ENCODE measurements at regions not wholly inside any gene's neighbourhood (a gene's known extent, or its start where the extent isn't known, plus 50 kb on each side); places are given as distances from the start of the nearest gene placed in this dataset.
"Not testable (repeated sequence)": the region's sequence is repeated elsewhere in the genome, so short reads cannot be mapped to it uniquely, and the experiment has no call there.

GRCh38 chr6:86683132-86683908 is 254.0 kb upstream of the HTR1E start:
- Histone ChIP-seq H2AFZ (ENCODE audit: insufficient read depth, low read depth, low read length, poor library complexity, severe bottlenecking) (no peak overlapping the region), H3K4me2 (replicated peaks; ENCODE audit: low read depth, low read length, poor library complexity, severe bottlenecking) (no peak overlapping the region), H3K27ac (ENCODE audit: low read length in 2 of 2) (no peak overlapping the region), H3K9me3 (ENCODE audit: control extremely low read depth in 1 of 3, control insufficient read depth in 2 of 3, insufficient read depth in 1 of 3, low read length in 2 of 3) (peaks cover 0 to 3% (median 0%) of the 10 kb centered on the region in 3 donors), H3K4me3 (ENCODE audit: control extremely low read depth in 1 of 5, extremely low read depth in 1 of 5, insufficient read depth in 1 of 5, low read depth in 2 of 5, low read length in 4 of 5) (no peak overlapping the region), H3K27me3 (replicated peaks in 1 of 4; ENCODE audit: control extremely low read depth in 1 of 4, control insufficient read depth in 3 of 4, insufficient read depth in 4 of 4, low read length in 3 of 4) (no peaks in the 10 kb centered on the region), H3K4me1 (ENCODE audit: control insufficient read depth in 2 of 2, insufficient read depth in 2 of 2, low read length in 2 of 2) (no peaks in the 10 kb centered on the region), H4K20me1 (ENCODE audit: control insufficient read depth, insufficient read depth, low read length, poor library complexity, severe bottlenecking) (no peaks in the 10 kb centered on the region), H3K36me3 (replicated peaks in 1 of 2; ENCODE audit: control extremely low read depth in 1 of 2, control insufficient read depth in 1 of 2, extremely low read depth in 1 of 2, insufficient read depth in 2 of 2, low read length in 1 of 2) (no peaks in the 10 kb centered on the region), H3K9ac (ENCODE audit: low read length) (no peak overlapping the region), H3K79me2 (ENCODE audit: control insufficient read depth, insufficient read depth, low read length) (no peaks in the 10 kb centered on the region)
- CTCF ChIA-PET, result no interaction called here
- DNase-seq (no peak), ATAC-seq (ENCODE audit: low read depth) (no peak)
- Mint-ChIP-seq H3K27ac (no peak overlapping the region), H3K27me3 (no peaks in the 10 kb centered on the region), H3K9me3 (ENCODE audit: insufficient read depth) (no peaks in the 10 kb centered on the region), H3K4me1 (no peaks in the 10 kb centered on the region), H3K4me3 (no peak overlapping the region)
- TF ChIP-seq EZH2 (IDR thresholded peaks at IDR 0.05; ENCODE audit: borderline replicate concordance, insufficient read depth, low read depth, low read length, poor library complexity, severe bottlenecking), result no peak
- TF ChIP-seq, protein P1, sequence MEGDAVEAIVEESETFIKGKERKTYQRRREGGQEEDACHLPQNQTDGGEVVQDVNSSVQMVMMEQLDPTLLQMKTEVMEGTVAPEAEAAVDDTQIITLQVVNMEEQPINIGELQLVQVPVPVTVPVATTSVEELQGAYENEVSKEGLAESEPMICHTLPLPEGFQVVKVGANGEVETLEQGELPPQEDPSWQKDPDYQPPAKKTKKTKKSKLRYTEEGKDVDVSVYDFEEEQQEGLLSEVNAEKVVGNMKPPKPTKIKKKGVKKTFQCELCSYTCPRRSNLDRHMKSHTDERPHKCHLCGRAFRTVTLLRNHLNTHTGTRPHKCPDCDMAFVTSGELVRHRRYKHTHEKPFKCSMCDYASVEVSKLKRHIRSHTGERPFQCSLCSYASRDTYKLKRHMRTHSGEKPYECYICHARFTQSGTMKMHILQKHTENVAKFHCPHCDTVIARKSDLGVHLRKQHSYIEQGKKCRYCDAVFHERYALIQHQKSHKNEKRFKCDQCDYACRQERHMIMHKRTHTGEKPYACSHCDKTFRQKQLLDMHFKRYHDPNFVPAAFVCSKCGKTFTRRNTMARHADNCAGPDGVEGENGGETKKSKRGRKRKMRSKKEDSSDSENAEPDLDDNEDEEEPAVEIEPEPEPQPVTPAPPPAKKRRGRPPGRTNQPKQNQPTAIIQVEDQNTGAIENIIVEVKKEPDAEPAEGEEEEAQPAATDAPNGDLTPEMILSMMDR (IDR thresholded peaks at IDR 0.05), result no peak
- POLR2A ChIA-PET, result no interaction called here
- intact Hi-C loops (cut with micrococcal nuclease), result no loop called here
- no CpG with 5 or more reads among the region's 1 CpG for WGBS (ENCODE audit: insufficient coverage)

- POLR2A ChIA-PET, result no interaction called here
- no peak overlapping the region for H3K27ac Mint-ChIP-seq
- no peaks in the 10 kb centered on the region for H4K20me1 ChIP-seq (ENCODE audit: control insufficient read depth, insufficient read depth, low read length, poor library complexity, severe bottlenecking)
- no peaks in the 10 kb centered on the region for H3K4me1 ChIP-seq (ENCODE audit: control insufficient read depth in 2 of 2, insufficient read depth in 2 of 2, low read length in 2 of 2)
- H3K9me3 ChIP-seq (ENCODE audit: control extremely low read depth in 1 of 3, control insufficient read depth in 2 of 3, insufficient read depth in 1 of 3, low read length in 2 of 3), result peaks cover 0 to 3% (median 0%) of the 10 kb centered on the region in 3 donors
- H3K9ac ChIP-seq (ENCODE audit: low read length), result no peak overlapping the region
- CTCF ChIA-PET, result no interaction called here
- intact Hi-C loops (cut with micrococcal nuclease), result no loop called here
- H3K9me3 Mint-ChIP-seq (ENCODE audit: insufficient read depth), result no peaks in the 10 kb centered on the region
- no peak overlapping the region for H3K4me2 ChIP-seq (replicated peaks; ENCODE audit: low read depth, low read length, poor library complexity, severe bottlenecking)
- no peaks in the 10 kb centered on the region for H3K27me3 ChIP-seq (replicated peaks in 1 of 4; ENCODE audit: control extremely low read depth in 1 of 4, control insufficient read depth in 3 of 4, insufficient read depth in 4 of 4, low read length in 3 of 4)
- H3K4me3 Mint-ChIP-seq, result no peak overlapping the region
- DNase-seq, result no peak
- H3K27me3 Mint-ChIP-seq, result no peaks in the 10 kb centered on the region
- H3K4me1 Mint-ChIP-seq, result no peaks in the 10 kb centered on the region
- no peak overlapping the region for H3K4me3 ChIP-seq (ENCODE audit: control extremely low read depth in 1 of 5, extremely low read depth in 1 of 5, insufficient read depth in 1 of 5, low read depth in 2 of 5, low read length in 4 of 5)
- no peak for ATAC-seq (ENCODE audit: low read depth)
- no peak overlapping the region for H2AFZ ChIP-seq (ENCODE audit: insufficient read depth, low read depth, low read length, poor library complexity, severe bottlenecking)
- no peaks in the 10 kb centered on the region for H3K36me3 ChIP-seq (replicated peaks in 1 of 2; ENCODE audit: control extremely low read depth in 1 of 2, control insufficient read depth in 1 of 2, extremely low read depth in 1 of 2, insufficient read depth in 2 of 2, low read length in 1 of 2)
- no CpG with 5 or more reads among the region's 1 CpG for WGBS (ENCODE audit: insufficient coverage)
- no peak overlapping the region for H3K27ac ChIP-seq (ENCODE audit: low read length in 2 of 2)
- TF ChIP-seq, protein P1 (IDR thresholded peaks at IDR 0.05), result no peak
- no peak for TF ChIP-seq EZH2 (IDR thresholded peaks at IDR 0.05; ENCODE audit: borderline replicate concordance, insufficient read depth, low read depth, low read length, poor library complexity, severe bottlenecking)
- no peaks in the 10 kb centered on the region for H3K79me2 ChIP-seq (ENCODE audit: control insufficient read depth, insufficient read depth, low read length)
These were observed 255.0 kb upstream of the HTR1E start for GRCh38 chr6:86682297-86682696.

DNA sequence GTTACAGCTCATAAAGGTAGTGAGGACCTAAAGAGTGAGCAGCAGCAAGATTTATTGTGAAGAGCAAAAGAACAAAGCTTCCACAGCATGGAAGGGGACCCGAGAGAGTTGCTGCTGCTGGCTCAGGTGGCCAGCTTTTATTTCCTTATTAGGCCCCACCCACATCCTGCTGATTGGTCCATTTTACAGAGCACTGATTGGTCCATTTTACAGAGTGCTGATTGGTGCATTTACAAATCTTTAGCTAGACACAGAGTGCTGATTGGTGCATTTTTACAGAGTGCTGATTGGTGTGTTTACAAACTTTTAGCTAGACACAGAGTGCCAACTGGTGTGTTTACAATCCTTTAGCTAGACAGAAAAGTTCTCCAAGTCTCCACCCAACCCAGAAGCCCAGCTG is 256.2 kb upstream of the HTR1E start:
- H3K36me3 ChIP-seq (replicated peaks in 1 of 2; ENCODE audit: control extremely low read depth in 1 of 2, control insufficient read depth in 1 of 2, extremely low read depth in 1 of 2, insufficient read depth in 2 of 2, low read length in 1 of 2); H4K20me1 ChIP-seq (ENCODE audit: control insufficient read depth, insufficient read depth, low read length, poor library complexity, severe bottlenecking); H3K27ac Mint-ChIP-seq; H3K79me2 ChIP-seq (ENCODE audit: control insufficient read depth, insufficient read depth, low read length); H3K4me2 ChIP-seq (replicated peaks; ENCODE audit: low read depth, low read length, poor library complexity, severe bottlenecking); H3K27me3 ChIP-seq (replicated peaks in 1 of 4; ENCODE audit: control extremely low read depth in 1 of 4, control insufficient read depth in 3 of 4, insufficient read depth in 4 of 4, low read length in 3 of 4); POLR2A ChIA-PET; intact Hi-C loops (cut with micrococcal nuclease); H3K27ac ChIP-seq (ENCODE audit: low read length in 2 of 2); H3K4me1 ChIP-seq (ENCODE audit: control insufficient read depth in 2 of 2, insufficient read depth in 2 of 2, low read length in 2 of 2); DNase-seq; ATAC-seq (ENCODE audit: low read depth); H3K9ac ChIP-seq (ENCODE audit: low read length); H3K9me3 Mint-ChIP-seq (ENCODE audit: insufficient read depth); H3K4me1 Mint-ChIP-seq; H2AFZ ChIP-seq (ENCODE audit: insufficient read depth, low read depth, low read length, poor library complexity, severe bottlenecking); H3K4me3 ChIP-seq (ENCODE audit: control extremely low read depth in 1 of 5, extremely low read depth in 1 of 5, insufficient read depth in 1 of 5, low read depth in 2 of 5, low read length in 4 of 5); H3K27me3 Mint-ChIP-seq; H3K4me3 Mint-ChIP-seq; H3K9me3 ChIP-seq (ENCODE audit: control extremely low read depth in 1 of 3, control insufficient read depth in 2 of 3, insufficient read depth in 1 of 3, low read length in 2 of 3): not testable (repeated sequence)
- CTCF ChIA-PET, result interaction anchor here (1.2 kb wide), 1 partner anchor 10 kb away, joined by 3 read pairs; no protein-coding TSS in a partner anchor
- WGBS (ENCODE audit: insufficient coverage), result 88% methylated on average over 1 of the region's 1 CpG
